Dermis blood vessel endothelial cell (primary cell): ENCODE measurements at regions not wholly inside any gene's neighbourhood (a gene's known extent, or its start where the extent isn't known, plus 50 kb on each side); places are given as distances from the start of the nearest gene placed in this dataset.

Experiments
- DNase-seq: peaks from one replicate; pipeline ENCODE4 v3.0.0; 2010

GRCh38 chrY:15162211-15162610 is 637.9 kb downstream of the NLGN4Y start:
- no peak for DNase-seq

GRCh38 chrY:15179890-15180289 is 655.6 kb downstream of the NLGN4Y start:
- DNase-seq, result no peak

- no peak for DNase-seq
These were observed 704.7 kb downstream of the NLGN4Y start for GRCh38 chrY:15229056-15229455.

- DNase-seq, result no peak
These were observed 715.3 kb downstream of the NLGN4Y start for GRCh38 chrY:15239596-15240132.

- no peak for DNase-seq
These were observed 735.0 kb downstream of the NLGN4Y start for GRCh38 chrY:15259286-15259685.

- DNase-seq, result no peak
These were observed 762.2 kb downstream of the NLGN4Y start for GRCh38 chrY:15286572-15286971.

- no peak for DNase-seq
These were observed 765.5 kb downstream of the NLGN4Y start for GRCh38 chrY:15289821-15290220.

GRCh38 chrY:15292881-15293280 is 768.6 kb downstream of the NLGN4Y start:
- no peak for DNase-seq

- DNase-seq, result no peak
These were observed 777.5 kb downstream of the NLGN4Y start for GRCh38 chrY:15301879-15302278.

GRCh38 chrY:15312166-15312565 is 787.8 kb downstream of the NLGN4Y start:
- no peak for DNase-seq

GRCh38 chrY:15324189-15324588 is 799.9 kb downstream of the NLGN4Y start:
- DNase-seq, result no peak

- no peak for DNase-seq
These were observed 800.9 kb downstream of the NLGN4Y start for GRCh38 chrY:15325201-15325600.

- DNase-seq, result no peak
These were observed 802.3 kb downstream of the NLGN4Y start for GRCh38 chrY:15326673-15327072.

GRCh38 chrY:15328848-15329247 is 804.5 kb downstream of the NLGN4Y start:
- no peak for DNase-seq

- DNase-seq, result no peak
These were observed 819.2 kb downstream of the NLGN4Y start for GRCh38 chrY:15343522-15343921.

- DNase-seq, result no peak
These were observed 821.3 kb downstream of the NLGN4Y start for GRCh38 chrY:15345471-15346155.

GRCh38 chrY:15349351-15349750 is 825.0 kb downstream of the NLGN4Y start:
- no peak for DNase-seq

GRCh38 chrY:15355321-15355720 is 831.0 kb downstream of the NLGN4Y start:
- peak; percentile 0 for DNase-seq

GRCh38 chrY:15360471-15360870 is 836.1 kb downstream of the NLGN4Y start:
- no peak for DNase-seq

GRCh38 chrY:15364996-15365395 is 840.7 kb downstream of the NLGN4Y start:
- DNase-seq, result no peak

- DNase-seq, result no peak
These were observed 844.5 kb downstream of the NLGN4Y start for GRCh38 chrY:15368786-15369185.

GRCh38 chrY:15385178-15385577 is 860.8 kb downstream of the NLGN4Y start:
- no peak for DNase-seq

GRCh38 chrY:15397556-15398280 is 873.4 kb downstream of the NLGN4Y start:
- DNase-seq, result no peak

- no peak for DNase-seq
These were observed 878.1 kb downstream of the NLGN4Y start for GRCh38 chrY:15402451-15402850.
